GM12874 (cell line): ENCODE measurements at regions not wholly inside any gene's neighbourhood (a gene's known extent, or its start where the extent isn't known, plus 50 kb on each side); places are given as distances from the start of the nearest gene placed in this dataset.

ENCODE experiments used
- CTCF ChIP-seq: IDR thresholded peaks from 2 replicates; pipeline ENCODE4 v1.5.1; 2011; ENCODE audit warnings: low read depth, mild to moderate bottlenecking, control low read depth, low read length, moderate library complexity; ENCODE audit not compliant: insufficient read depth

GRCh38 chr9:87128844-87129493, 181.7 kb upstream of the GAS1 start:
- TF ChIP-seq CTCF, result no peak

- TF ChIP-seq CTCF, result no peak
These were observed 187.8 kb upstream of the GAS1 start for GRCh38 chr9:87135074-87135473.

- TF ChIP-seq CTCF, result no peak
These were observed 190.4 kb upstream of the GAS1 start for GRCh38 chr9:87137718-87138117.

GRCh38 chr9:87138128-87139040, 191.1 kb upstream of the GAS1 start:
- TF ChIP-seq CTCF, result no peak

GRCh38 chr9:87139099-87139730, 191.9 kb upstream of the GAS1 start:
- TF ChIP-seq CTCF, result no peak

- TF ChIP-seq CTCF, result no peak
These were observed 192.8 kb upstream of the GAS1 start for GRCh38 chr9:87140142-87140541.

GRCh38 chr9:87140605-87141109, 193.4 kb upstream of the GAS1 start:
- TF ChIP-seq CTCF, result no peak
